NB4 (cell line): ENCODE measurements at regions not wholly inside any gene's neighbourhood (a gene's known extent, or its start where the extent isn't known, plus 50 kb on each side); places are given as distances from the start of the nearest gene placed in this dataset.

ENCODE experiments used
- MYC ChIP-seq: IDR thresholded peaks from 2 replicates; pipeline ENCODE4 v1.6.1; 2011; ENCODE audit warnings: low read depth, low read length
- POLR2A ChIP-seq: IDR thresholded peaks from 2 replicates; pipeline ENCODE4 v1.6.1; 2011; ENCODE audit warnings: mild to moderate bottlenecking; ENCODE audit not compliant: insufficient read length; ENCODE audit errors: extremely low read depth
- TF ChIP-seq, protein P1 (sequence below): IDR thresholded peaks from one replicate; pipeline ENCODE4 v1.5.1; 2012; ENCODE audit warnings: low read depth, low read length

GRCh38 chr6:169387809-169388383 is 134.2 kb upstream of the THBS2 start:
- TF ChIP-seq, protein P1, sequence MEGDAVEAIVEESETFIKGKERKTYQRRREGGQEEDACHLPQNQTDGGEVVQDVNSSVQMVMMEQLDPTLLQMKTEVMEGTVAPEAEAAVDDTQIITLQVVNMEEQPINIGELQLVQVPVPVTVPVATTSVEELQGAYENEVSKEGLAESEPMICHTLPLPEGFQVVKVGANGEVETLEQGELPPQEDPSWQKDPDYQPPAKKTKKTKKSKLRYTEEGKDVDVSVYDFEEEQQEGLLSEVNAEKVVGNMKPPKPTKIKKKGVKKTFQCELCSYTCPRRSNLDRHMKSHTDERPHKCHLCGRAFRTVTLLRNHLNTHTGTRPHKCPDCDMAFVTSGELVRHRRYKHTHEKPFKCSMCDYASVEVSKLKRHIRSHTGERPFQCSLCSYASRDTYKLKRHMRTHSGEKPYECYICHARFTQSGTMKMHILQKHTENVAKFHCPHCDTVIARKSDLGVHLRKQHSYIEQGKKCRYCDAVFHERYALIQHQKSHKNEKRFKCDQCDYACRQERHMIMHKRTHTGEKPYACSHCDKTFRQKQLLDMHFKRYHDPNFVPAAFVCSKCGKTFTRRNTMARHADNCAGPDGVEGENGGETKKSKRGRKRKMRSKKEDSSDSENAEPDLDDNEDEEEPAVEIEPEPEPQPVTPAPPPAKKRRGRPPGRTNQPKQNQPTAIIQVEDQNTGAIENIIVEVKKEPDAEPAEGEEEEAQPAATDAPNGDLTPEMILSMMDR: no peak
- TF ChIP-seq MYC: no peak
- no peak for TF ChIP-seq POLR2A
